HEK293 (cell line): ENCODE measurements at regions not wholly inside any gene's neighbourhood (a gene's known extent, or its start where the extent isn't known, plus 50 kb on each side); places are given as distances from the start of the nearest gene placed in this dataset.

ENCODE experiments used
- CTCF ChIA-PET: fragments of 350-600 bp; formaldehyde crosslinking; extraction: SDS; loops from one replicate; lab custom pipeline; 2021; ENCODE audit warnings: antibody characterized with exemption; lab: Yijun Ruan, JAX
- POLR2A ChIA-PET: fragments of 300-600 bp; formaldehyde crosslinking; extraction: SDS; loops from one replicate; lab custom pipeline; 2020; ENCODE audit warnings: antibody characterized with exemption, inconsistent platforms; lab: Yijun Ruan, JAX
- H3K27ac ChIP-seq: fragments of 200-500 bp; sonication (Bioruptor generic); 2 replicates; pipeline ENCODE4 v1.5.1; 2014; ENCODE audit warnings: low read depth, low read length, control low read depth, inconsistent platforms; ENCODE audit errors: extremely low read depth
- H3K36me3 ChIP-seq, 2 experiments: fragments of 200-500 bp in 1 of 2; sonication (Bioruptor generic) in 1 of 2; 1 replicate in 1 of 2; 2 replicates in 1 of 2; pipeline ENCODE4 v1.5.1; 2014 to 2017; ENCODE audit warnings: inconsistent platforms in 2 of 2, low read length in 2 of 2; ENCODE audit not compliant: control insufficient read depth in 2 of 2, insufficient read depth in 1 of 2
- H3K4me1 ChIP-seq: fragments of 200-500 bp; sonication (Bioruptor generic); 2 replicates; pipeline ENCODE4 v1.5.1; 2014; ENCODE audit warnings: mild to moderate bottlenecking, low read length, inconsistent platforms; ENCODE audit not compliant: control insufficient read depth, insufficient read depth
- H3K4me3 ChIP-seq: 2 replicates; pipeline ENCODE4 v1.5.1; 2011; ENCODE audit warnings: low read depth, mild to moderate bottlenecking, control low read depth, low read length, moderate library complexity
- H3K9me3 ChIP-seq: fragments of 200-500 bp; sonication (Bioruptor generic); 2 replicates; pipeline ENCODE4 v1.5.1; 2014; ENCODE audit warnings: low read depth, low read length, inconsistent platforms; ENCODE audit not compliant: control insufficient read depth, insufficient read depth
- BCL11B ChIP-seq: fragments of 450-650 bp; formaldehyde crosslinking; IDR thresholded peaks from 2 replicates; pipeline ENCODE4 v1.5.1; 2016; ENCODE audit warnings: low read depth, missing biosample characterization, missing genetic modification characterization
- GLI2 ChIP-seq: fragments of 450-650 bp; formaldehyde crosslinking; IDR thresholded peaks from 2 replicates; pipeline ENCODE4; 2017; ENCODE audit warnings: missing biosample characterization, missing genetic modification characterization, low read depth, borderline replicate concordance
- HOXC10 ChIP-seq: sonication (generic); formaldehyde crosslinking; IDR thresholded peaks from 2 replicates; pipeline ENCODE4 v1.8.1; 2023; ENCODE audit warnings: mild to moderate bottlenecking, missing genetic modification reagents
- KLF9 ChIP-seq: fragments of 450-650 bp; formaldehyde crosslinking; IDR thresholded peaks from 2 replicates; pipeline ENCODE4 v1.5.1; 2016; ENCODE audit warnings: missing biosample characterization, missing genetic modification characterization, low read depth
- ZIC2 ChIP-seq: fragments of 450-650 bp; formaldehyde crosslinking; IDR thresholded peaks from 2 replicates; pipeline ENCODE4 v1.5.1; 2016; ENCODE audit warnings: missing biosample characterization, missing genetic modification characterization
- ZNF112 ChIP-seq: fragments of 450-650 bp; formaldehyde crosslinking; IDR thresholded peaks from 2 replicates; pipeline ENCODE4 v1.5.0; 2017; ENCODE audit warnings: missing biosample characterization, missing genetic modification characterization
- ZNF114 ChIP-seq: fragments of 450-650 bp; formaldehyde crosslinking; IDR thresholded peaks from 2 replicates; pipeline ENCODE4 v1.5.0; 2017; ENCODE audit warnings: missing biosample characterization, missing genetic modification characterization
- ZNF140 ChIP-seq: fragments of 450-650 bp; formaldehyde crosslinking; IDR thresholded peaks from 2 replicates; pipeline ENCODE4 v1.5.1; 2016; ENCODE audit warnings: missing biosample characterization, missing genetic modification characterization
- ZNF146 ChIP-seq: fragments of 450-650 bp; formaldehyde crosslinking; IDR thresholded peaks from 2 replicates; pipeline ENCODE4 v1.5.1; 2016; ENCODE audit warnings: missing biosample characterization, missing genetic modification characterization
- ZNF175 ChIP-seq: fragments of 450-650 bp; formaldehyde crosslinking; IDR thresholded peaks from 2 replicates; pipeline ENCODE4 v1.5.1; 2016; ENCODE audit warnings: missing biosample characterization, missing genetic modification characterization
- ZNF223 ChIP-seq: fragments of 450-650 bp; formaldehyde crosslinking; IDR thresholded peaks from 2 replicates; pipeline ENCODE4 v1.5.1; 2016; ENCODE audit warnings: missing biosample characterization, missing genetic modification characterization
- ZNF292 ChIP-seq: fragments of 450-650 bp; formaldehyde crosslinking; IDR thresholded peaks from 2 replicates; pipeline ENCODE4 v1.5.1; 2016; ENCODE audit warnings: low read depth, missing biosample characterization, missing genetic modification characterization, borderline replicate concordance
- ZNF391 ChIP-seq: fragments of 450-650 bp; formaldehyde crosslinking; IDR thresholded peaks from 2 replicates; pipeline ENCODE4 v1.5.1; 2016; ENCODE audit warnings: low read depth, missing biosample characterization, missing genetic modification characterization, borderline replicate concordance
- ZNF423 ChIP-seq: fragments of 450-650 bp; formaldehyde crosslinking; IDR thresholded peaks from 2 replicates; pipeline ENCODE4 v1.5.1; 2016; ENCODE audit warnings: missing biosample characterization, missing genetic modification characterization
- ZNF433 ChIP-seq: fragments of 450-650 bp; formaldehyde crosslinking; IDR thresholded peaks from 2 replicates; pipeline ENCODE4 v1.5.1; 2016; ENCODE audit warnings: missing biosample characterization, missing genetic modification characterization, low read depth
- ZNF529 ChIP-seq: fragments of 450-650 bp; formaldehyde crosslinking; IDR thresholded peaks from 2 replicates; pipeline ENCODE4 v1.5.1; 2017; ENCODE audit warnings: missing genetic modification characterization, missing biosample characterization; ENCODE audit not compliant: insufficient replicate concordance
- ZNF544 ChIP-seq: fragments of 450-650 bp; formaldehyde crosslinking; IDR thresholded peaks from 2 replicates; pipeline ENCODE4 v1.5.0; 2017; ENCODE audit warnings: missing biosample characterization, missing genetic modification characterization
- ZNF555 ChIP-seq: fragments of 450-650 bp; formaldehyde crosslinking; conservative IDR thresholded peaks from 2 replicates; pipeline ENCODE4 v1.5.1; 2017; ENCODE audit warnings: missing biosample characterization, mild to moderate bottlenecking, missing genetic modification characterization, inconsistent platforms
- ZNF629 ChIP-seq: fragments of 450-650 bp; formaldehyde crosslinking; IDR thresholded peaks from 2 replicates; pipeline ENCODE4 v1.5.1; 2017; ENCODE audit warnings: missing biosample characterization, missing genetic modification characterization
- ZNF777 ChIP-seq: fragments of 450-650 bp; formaldehyde crosslinking; IDR thresholded peaks from 2 replicates; pipeline ENCODE4 v1.5.1; 2017; ENCODE audit warnings: missing biosample characterization, missing genetic modification characterization, borderline replicate concordance
- ZSCAN16 ChIP-seq: fragments of 450-650 bp; formaldehyde crosslinking; IDR thresholded peaks from 2 replicates; pipeline ENCODE4 v1.5.1; 2016; ENCODE audit warnings: missing biosample characterization, missing genetic modification characterization
- ZSCAN23 ChIP-seq: fragments of 450-650 bp; formaldehyde crosslinking; IDR thresholded peaks from 2 replicates; pipeline ENCODE4 v1.5.1; 2016; ENCODE audit warnings: missing biosample characterization, missing genetic modification characterization
- TF ChIP-seq, protein P1 (sequence below): fragments of 450-650 bp; formaldehyde crosslinking; IDR thresholded peaks from 2 replicates; pipeline ENCODE4 v1.5.1; 2016; ENCODE audit warnings: missing biosample characterization, missing genetic modification characterization
- TF ChIP-seq, protein P2 (sequence below): fragments of 450-650 bp; formaldehyde crosslinking; IDR thresholded peaks from 2 replicates; pipeline ENCODE4 v1.5.1; 2017; ENCODE audit warnings: missing biosample characterization, missing genetic modification characterization

DNA sequence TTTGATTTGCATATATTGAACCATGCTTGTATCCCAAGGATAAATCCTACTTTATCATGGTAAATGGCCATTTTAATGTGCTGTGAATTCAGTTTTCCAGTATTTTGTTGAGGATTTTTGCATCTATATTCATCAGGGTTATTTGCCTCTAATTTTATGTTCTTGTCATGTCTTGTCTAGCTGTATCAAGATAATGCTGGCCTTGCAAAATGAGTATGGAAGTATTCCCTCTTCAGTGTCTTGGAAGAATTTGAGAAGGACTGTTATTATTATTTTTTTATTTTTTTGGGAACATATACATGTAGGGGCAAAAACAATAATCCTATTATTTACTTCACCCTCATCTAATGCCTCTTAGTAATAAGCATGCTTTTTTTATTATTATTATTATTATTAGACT, 398.0 kb upstream of the KCNH7 start:
- CTCF ChIA-PET = no interaction called here
- TF ChIP-seq ZNF223 (no peak), ZNF555 (no peak), ZSCAN16 (tag by site-specific recombination) (no peak), ZNF544 (no peak), ZNF391 (tag by site-specific recombination) (no peak), KLF9 (tag by site-specific recombination) (no peak), ZNF114 (no peak), ZSCAN23 (no peak), ZNF112 (no peak), ZNF529 (tag by site-specific recombination) (no peak), HOXC10 (no peak), ZNF777 (tag by site-specific recombination) (no peak), GLI2 (tag by site-specific recombination) (no peak), ZNF433 (tag by site-specific recombination) (no peak), ZNF629 (tag by site-specific recombination) (no peak), ZNF423 (no peak), ZNF292 (tag by site-specific recombination) (no peak)
- TF ChIP-seq, protein P1, sequence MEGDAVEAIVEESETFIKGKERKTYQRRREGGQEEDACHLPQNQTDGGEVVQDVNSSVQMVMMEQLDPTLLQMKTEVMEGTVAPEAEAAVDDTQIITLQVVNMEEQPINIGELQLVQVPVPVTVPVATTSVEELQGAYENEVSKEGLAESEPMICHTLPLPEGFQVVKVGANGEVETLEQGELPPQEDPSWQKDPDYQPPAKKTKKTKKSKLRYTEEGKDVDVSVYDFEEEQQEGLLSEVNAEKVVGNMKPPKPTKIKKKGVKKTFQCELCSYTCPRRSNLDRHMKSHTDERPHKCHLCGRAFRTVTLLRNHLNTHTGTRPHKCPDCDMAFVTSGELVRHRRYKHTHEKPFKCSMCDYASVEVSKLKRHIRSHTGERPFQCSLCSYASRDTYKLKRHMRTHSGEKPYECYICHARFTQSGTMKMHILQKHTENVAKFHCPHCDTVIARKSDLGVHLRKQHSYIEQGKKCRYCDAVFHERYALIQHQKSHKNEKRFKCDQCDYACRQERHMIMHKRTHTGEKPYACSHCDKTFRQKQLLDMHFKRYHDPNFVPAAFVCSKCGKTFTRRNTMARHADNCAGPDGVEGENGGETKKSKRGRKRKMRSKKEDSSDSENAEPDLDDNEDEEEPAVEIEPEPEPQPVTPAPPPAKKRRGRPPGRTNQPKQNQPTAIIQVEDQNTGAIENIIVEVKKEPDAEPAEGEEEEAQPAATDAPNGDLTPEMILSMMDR (tag by site-specific recombination) = no peak
- TF ChIP-seq, protein P2, sequence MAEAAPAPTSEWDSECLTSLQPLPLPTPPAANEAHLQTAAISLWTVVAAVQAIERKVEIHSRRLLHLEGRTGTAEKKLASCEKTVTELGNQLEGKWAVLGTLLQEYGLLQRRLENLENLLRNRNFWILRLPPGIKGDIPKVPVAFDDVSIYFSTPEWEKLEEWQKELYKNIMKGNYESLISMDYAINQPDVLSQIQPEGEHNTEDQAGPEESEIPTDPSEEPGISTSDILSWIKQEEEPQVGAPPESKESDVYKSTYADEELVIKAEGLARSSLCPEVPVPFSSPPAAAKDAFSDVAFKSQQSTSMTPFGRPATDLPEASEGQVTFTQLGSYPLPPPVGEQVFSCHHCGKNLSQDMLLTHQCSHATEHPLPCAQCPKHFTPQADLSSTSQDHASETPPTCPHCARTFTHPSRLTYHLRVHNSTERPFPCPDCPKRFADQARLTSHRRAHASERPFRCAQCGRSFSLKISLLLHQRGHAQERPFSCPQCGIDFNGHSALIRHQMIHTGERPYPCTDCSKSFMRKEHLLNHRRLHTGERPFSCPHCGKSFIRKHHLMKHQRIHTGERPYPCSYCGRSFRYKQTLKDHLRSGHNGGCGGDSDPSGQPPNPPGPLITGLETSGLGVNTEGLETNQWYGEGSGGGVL = no peak
- Histone ChIP-seq H3K27ac (no peak overlapping the region), H3K9me3 (no peaks in the 10 kb centered on the region), H3K4me1 (no peaks in the 10 kb centered on the region), H3K4me3 (no peak overlapping the region), H3K36me3 (no peaks in the 10 kb centered on the region)
- POLR2A ChIA-PET = no interaction called here

DNA sequence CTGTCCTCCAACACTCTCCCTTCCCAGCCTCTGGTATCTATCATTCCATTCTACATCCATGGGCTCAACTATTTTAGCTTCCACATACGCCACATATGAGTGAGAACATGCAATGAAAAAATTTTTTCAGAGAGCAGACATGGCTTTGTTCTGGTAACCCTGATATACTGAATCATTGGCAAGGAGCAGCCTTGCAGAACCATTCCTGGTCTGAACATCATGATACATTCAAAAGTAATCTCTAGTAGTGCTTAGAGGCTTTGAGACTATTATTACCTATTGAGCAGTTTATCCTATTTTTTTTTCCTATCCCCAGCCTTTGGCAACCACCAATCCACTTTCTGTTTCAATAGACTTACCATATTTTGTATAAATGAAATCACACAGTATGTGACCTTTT, 393.1 kb upstream of the KCNH7 start:
- H3K36me3 ChIP-seq = no peaks in the 10 kb centered on the region
- H3K4me1 ChIP-seq = no peaks in the 10 kb centered on the region
- CTCF ChIA-PET = interaction anchor here (0.7 kb wide), 1 partner anchor 12 kb away, joined by 3 read pairs; no protein-coding TSS in a partner anchor
- no peak overlapping the region for H3K27ac ChIP-seq
- H3K9me3 ChIP-seq = no peaks in the 10 kb centered on the region
- no peak for TF ChIP-seq ZNF175 (tag by site-specific recombination)
- no peak for TF ChIP-seq BCL11B
- no peak for TF ChIP-seq ZIC2 (tag by site-specific recombination)
- no peak for TF ChIP-seq ZNF140 (tag by site-specific recombination)
- TF ChIP-seq ZNF146 = no peak
- H3K4me3 ChIP-seq = no peak overlapping the region
- POLR2A ChIA-PET = no interaction called here
